HEK293 (cell line): ENCODE measurements at regions not wholly inside any gene's neighbourhood (a gene's known extent, or its start where the extent isn't known, plus 50 kb on each side); places are given as distances from the start of the nearest gene placed in this dataset.
"Not testable (repeated sequence)": the region's sequence is repeated elsewhere in the genome, so short reads cannot be mapped to it uniquely, and the experiment has no call there.

Experiments
- CTCF ChIA-PET: fragments of 350-600 bp; formaldehyde crosslinking; extraction: SDS; loops from one replicate; lab custom pipeline; 2021; ENCODE audit warnings: antibody characterized with exemption; lab: Yijun Ruan, JAX
- POLR2A ChIA-PET: fragments of 300-600 bp; formaldehyde crosslinking; extraction: SDS; loops from one replicate; lab custom pipeline; 2020; ENCODE audit warnings: antibody characterized with exemption, inconsistent platforms; lab: Yijun Ruan, JAX
- H3K27ac ChIP-seq: fragments of 200-500 bp; sonication (Bioruptor generic); 2 replicates; pipeline ENCODE4 v1.5.1; 2014; ENCODE audit warnings: low read depth, low read length, control low read depth, inconsistent platforms; ENCODE audit errors: extremely low read depth
- H3K36me3 ChIP-seq, 2 experiments: fragments of 200-500 bp in 1 of 2; sonication (Bioruptor generic) in 1 of 2; 1 replicate in 1 of 2; 2 replicates in 1 of 2; pipeline ENCODE4 v1.5.1; 2014 to 2017; ENCODE audit warnings: inconsistent platforms in 2 of 2, low read length in 2 of 2; ENCODE audit not compliant: control insufficient read depth in 2 of 2, insufficient read depth in 1 of 2
- H3K4me1 ChIP-seq: fragments of 200-500 bp; sonication (Bioruptor generic); 2 replicates; pipeline ENCODE4 v1.5.1; 2014; ENCODE audit warnings: mild to moderate bottlenecking, low read length, inconsistent platforms; ENCODE audit not compliant: control insufficient read depth, insufficient read depth
- H3K4me3 ChIP-seq: 2 replicates; pipeline ENCODE4 v1.5.1; 2011; ENCODE audit warnings: low read depth, mild to moderate bottlenecking, control low read depth, low read length, moderate library complexity
- H3K9me3 ChIP-seq: fragments of 200-500 bp; sonication (Bioruptor generic); 2 replicates; pipeline ENCODE4 v1.5.1; 2014; ENCODE audit warnings: low read depth, low read length, inconsistent platforms; ENCODE audit not compliant: control insufficient read depth, insufficient read depth
- KLF16 ChIP-seq: fragments of 450-650 bp; formaldehyde crosslinking; IDR thresholded peaks from 2 replicates; pipeline ENCODE4 v1.5.1; 2017; ENCODE audit warnings: missing biosample characterization, missing genetic modification characterization
- KLF9 ChIP-seq: fragments of 450-650 bp; formaldehyde crosslinking; IDR thresholded peaks from 2 replicates; pipeline ENCODE4 v1.5.1; 2016; ENCODE audit warnings: missing biosample characterization, missing genetic modification characterization, low read depth
- ZBTB20 ChIP-seq: fragments of 450-650 bp; formaldehyde crosslinking; IDR thresholded peaks from 2 replicates; pipeline ENCODE4 v1.5.1; 2016; ENCODE audit warnings: missing biosample characterization, missing genetic modification characterization
- ZNF114 ChIP-seq: fragments of 450-650 bp; formaldehyde crosslinking; IDR thresholded peaks from 2 replicates; pipeline ENCODE4 v1.5.0; 2017; ENCODE audit warnings: missing biosample characterization, missing genetic modification characterization
- ZNF133 ChIP-seq: fragments of 450-650 bp; formaldehyde crosslinking; IDR thresholded peaks from 2 replicates; pipeline ENCODE4 v1.5.1; 2016; ENCODE audit warnings: missing biosample characterization, missing genetic modification characterization
- ZNF140 ChIP-seq: fragments of 450-650 bp; formaldehyde crosslinking; IDR thresholded peaks from 2 replicates; pipeline ENCODE4 v1.5.1; 2016; ENCODE audit warnings: missing biosample characterization, missing genetic modification characterization
- ZNF146 ChIP-seq: fragments of 450-650 bp; formaldehyde crosslinking; IDR thresholded peaks from 2 replicates; pipeline ENCODE4 v1.5.1; 2016; ENCODE audit warnings: missing biosample characterization, missing genetic modification characterization
- ZNF157 ChIP-seq: fragments of 450-650 bp; formaldehyde crosslinking; IDR thresholded peaks from 2 replicates; pipeline ENCODE4 v1.5.1; 2016; ENCODE audit warnings: missing biosample characterization, missing genetic modification characterization
- ZNF221 ChIP-seq: fragments of 450-650 bp; formaldehyde crosslinking; IDR thresholded peaks from 2 replicates; pipeline ENCODE4 v1.5.1; 2017; ENCODE audit warnings: missing biosample characterization, missing genetic modification characterization, borderline replicate concordance
- ZNF223 ChIP-seq: fragments of 450-650 bp; formaldehyde crosslinking; IDR thresholded peaks from 2 replicates; pipeline ENCODE4 v1.5.1; 2016; ENCODE audit warnings: missing biosample characterization, missing genetic modification characterization
- ZNF354C ChIP-seq: fragments of 450-650 bp; formaldehyde crosslinking; IDR thresholded peaks from 2 replicates; pipeline ENCODE4 v1.5.1; 2016; ENCODE audit warnings: missing biosample characterization, missing genetic modification characterization, low read depth, borderline replicate concordance
- ZNF529 ChIP-seq: fragments of 450-650 bp; formaldehyde crosslinking; IDR thresholded peaks from 2 replicates; pipeline ENCODE4 v1.5.1; 2017; ENCODE audit warnings: missing genetic modification characterization, missing biosample characterization; ENCODE audit not compliant: insufficient replicate concordance
- ZSCAN5A ChIP-seq: fragments of 450-650 bp; formaldehyde crosslinking; IDR thresholded peaks from 2 replicates; pipeline ENCODE4 v1.5.1; 2016; ENCODE audit warnings: missing biosample characterization, missing genetic modification characterization
- ZXDB ChIP-seq: fragments of 450-650 bp; formaldehyde crosslinking; IDR thresholded peaks from 2 replicates; pipeline ENCODE4 v1.5.1; 2016; ENCODE audit warnings: missing biosample characterization, missing genetic modification characterization
- TF ChIP-seq, protein P1 (sequence below): fragments of 450-650 bp; formaldehyde crosslinking; IDR thresholded peaks from 2 replicates; pipeline ENCODE4 v1.5.1; 2016; ENCODE audit warnings: missing biosample characterization, missing genetic modification characterization
- TF ChIP-seq, protein P2 (sequence below): fragments of 450-650 bp; formaldehyde crosslinking; IDR thresholded peaks from 2 replicates; pipeline ENCODE4 v1.5.1; 2017; ENCODE audit warnings: missing biosample characterization, missing genetic modification characterization

DNA sequence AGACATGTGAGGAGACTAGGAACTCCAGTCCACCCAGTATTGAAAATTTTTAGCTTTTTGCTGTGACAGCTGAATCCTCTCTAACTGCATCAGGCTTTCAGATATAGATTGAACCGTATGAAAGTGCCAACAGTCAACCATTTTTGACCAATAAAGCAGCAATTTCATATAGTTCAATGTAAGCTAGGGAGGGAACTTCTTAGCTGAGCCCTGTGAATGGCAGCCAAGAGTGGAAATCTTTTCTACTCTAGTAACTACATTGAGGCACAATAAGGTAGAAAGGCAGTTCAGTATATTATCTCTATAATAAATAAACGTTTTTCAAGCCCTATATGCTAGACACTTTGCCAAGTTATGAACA, 96.3 kb upstream of the TANK start (continued):
- no peak for TF ChIP-seq ZNF529 (tag by site-specific recombination)
- TF ChIP-seq, all 188 proteins: peak for 0

DNA sequence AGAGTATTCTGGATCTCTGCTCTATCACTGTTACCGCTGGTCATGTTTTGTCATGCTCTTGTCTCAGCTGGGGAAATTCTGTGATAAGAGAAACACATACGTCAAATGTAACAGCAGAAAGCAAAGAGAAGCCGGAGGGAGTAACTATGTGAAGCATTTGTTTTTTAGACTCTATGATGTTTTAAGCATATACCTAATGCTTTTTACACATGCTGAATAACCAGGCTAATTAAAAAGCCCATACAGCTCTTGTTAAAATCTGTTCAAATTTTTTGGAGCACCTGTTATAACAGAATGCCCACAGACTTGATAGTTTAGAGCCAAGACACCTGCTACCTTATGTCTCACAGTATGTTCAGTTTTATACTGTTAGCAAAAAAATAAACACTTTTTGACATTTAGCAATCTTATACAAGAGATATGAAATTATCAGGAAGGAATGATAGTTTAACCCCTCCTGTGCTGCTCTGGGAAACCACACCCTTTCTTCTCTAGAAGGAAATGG, 92.3 kb upstream of the TANK start:
- no peaks in the 10 kb centered on the region for H3K9me3 ChIP-seq
- ChIA-PET POLR2A (no interaction called here), CTCF (interaction anchor here (0.6 to 1.5 kb wide), 3 partner anchors 10 to 1981 kb away, joined by 3 read pairs; no protein-coding TSS in a partner anchor)
- no peaks in the 10 kb centered on the region for H3K4me1 ChIP-seq
- no peaks in the 10 kb centered on the region for H3K36me3 ChIP-seq
- TF ChIP-seq ZNF133 (tag by site-specific recombination) (no peak), ZBTB20 (no peak)
- no peak overlapping the region for H3K27ac ChIP-seq
- H3K4me3 ChIP-seq, result no peak overlapping the region

DNA sequence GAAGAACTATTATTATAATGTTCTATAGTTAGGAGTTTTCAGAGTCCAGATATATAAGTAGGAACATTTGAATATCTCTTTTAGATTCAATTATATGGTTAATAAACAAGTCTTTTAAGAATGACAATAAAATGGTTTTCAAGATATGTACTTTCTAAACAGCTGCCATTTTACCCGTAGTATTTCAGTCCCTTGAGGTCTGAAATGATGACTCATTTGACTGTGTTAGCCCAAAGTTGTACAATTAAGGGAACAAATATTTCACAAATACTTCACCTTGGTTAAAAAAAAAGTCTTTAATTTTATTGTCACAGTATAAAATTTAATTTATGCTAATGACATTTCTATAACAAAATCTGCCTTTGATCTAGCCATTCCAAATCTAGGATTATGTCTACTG, 91.6 kb upstream of the TANK start:
- no peak overlapping the region for H3K4me3 ChIP-seq
- H3K9me3 ChIP-seq, result no peaks in the 10 kb centered on the region
- ChIA-PET CTCF (interaction anchor here (1.5 kb wide), 1 partner anchor 12 kb away, joined by 3 read pairs; no protein-coding TSS in a partner anchor), POLR2A (no interaction called here)
- no peaks in the 10 kb centered on the region for H3K4me1 ChIP-seq
- TF ChIP-seq, protein P1, sequence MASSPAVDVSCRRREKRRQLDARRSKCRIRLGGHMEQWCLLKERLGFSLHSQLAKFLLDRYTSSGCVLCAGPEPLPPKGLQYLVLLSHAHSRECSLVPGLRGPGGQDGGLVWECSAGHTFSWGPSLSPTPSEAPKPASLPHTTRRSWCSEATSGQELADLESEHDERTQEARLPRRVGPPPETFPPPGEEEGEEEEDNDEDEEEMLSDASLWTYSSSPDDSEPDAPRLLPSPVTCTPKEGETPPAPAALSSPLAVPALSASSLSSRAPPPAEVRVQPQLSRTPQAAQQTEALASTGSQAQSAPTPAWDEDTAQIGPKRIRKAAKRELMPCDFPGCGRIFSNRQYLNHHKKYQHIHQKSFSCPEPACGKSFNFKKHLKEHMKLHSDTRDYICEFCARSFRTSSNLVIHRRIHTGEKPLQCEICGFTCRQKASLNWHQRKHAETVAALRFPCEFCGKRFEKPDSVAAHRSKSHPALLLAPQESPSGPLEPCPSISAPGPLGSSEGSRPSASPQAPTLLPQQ, result no peak
- TF ChIP-seq ZNF221 (tag by site-specific recombination) (no peak), ZNF223 (tag by site-specific recombination) (no peak)
- TF ChIP-seq, all 188 proteins: peak for 0
- no peak overlapping the region for H3K27ac ChIP-seq
- no peaks in the 10 kb centered on the region for H3K36me3 ChIP-seq

DNA sequence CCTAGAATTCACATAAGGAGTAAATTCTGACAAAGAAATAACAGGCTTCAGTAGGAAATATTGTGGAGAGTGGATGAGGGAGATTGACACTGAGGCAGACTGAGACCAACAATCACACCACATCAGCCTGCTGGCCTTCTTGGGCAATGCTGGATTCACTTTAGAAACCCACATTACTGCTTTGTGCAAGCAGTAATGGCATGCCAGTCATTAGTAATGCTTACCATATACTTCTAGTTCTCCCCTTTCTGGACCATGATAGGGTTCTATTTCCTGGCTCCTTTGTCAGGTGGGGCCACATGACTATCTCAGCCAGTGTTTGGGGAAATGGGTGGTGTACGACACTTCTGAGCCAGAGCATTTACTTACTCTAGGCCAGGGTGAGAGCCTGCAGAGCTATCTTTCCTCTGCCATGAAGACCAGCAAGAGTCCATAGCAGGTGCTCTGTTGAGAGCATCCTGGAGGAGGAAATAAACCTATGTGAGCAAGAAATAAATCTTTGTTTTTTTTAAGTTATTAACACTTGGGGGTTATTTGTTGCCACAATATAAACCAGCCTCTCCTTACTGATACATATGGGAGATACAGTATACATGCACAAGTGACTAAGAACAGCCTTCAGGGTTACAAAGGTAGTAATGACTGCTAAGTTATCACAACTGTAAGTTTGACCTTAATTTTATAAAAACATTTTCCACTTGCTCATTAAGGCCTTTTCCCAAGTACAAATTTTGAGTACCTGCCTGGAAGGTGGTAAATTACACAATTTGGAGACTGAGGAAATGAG, 89.3 kb upstream of the TANK start:
- ChIA-PET CTCF (no interaction called here), POLR2A (no interaction called here)
- Histone ChIP-seq H3K9me3 (no peaks in the 10 kb centered on the region), H3K4me1 (no peaks in the 10 kb centered on the region), H3K36me3 (no peaks in the 10 kb centered on the region), H3K27ac (no peak overlapping the region), H3K4me3 (no peak overlapping the region)
- no peak for TF ChIP-seq ZXDB (tag by site-specific recombination)
- peak; percentile 81 for TF ChIP-seq ZNF157 (tag by site-specific recombination)

- H3K9me3 ChIP-seq, H3K4me3 ChIP-seq, POLR2A ChIA-PET, H3K4me1 ChIP-seq, H3K36me3 ChIP-seq, H3K27ac ChIP-seq: not testable (repeated sequence)
- TF ChIP-seq ZNF146, result peak; percentile 82
- CTCF ChIA-PET, result interaction anchor here (0.6 to 1.1 kb wide), 3 partner anchors 9 to 120 kb away, joined by 3 read pairs; no protein-coding TSS in a partner anchor
Observed at GRCh38 chr2:161072436-161072835, 87.8 kb upstream of the TANK start.

- ChIA-PET CTCF (interaction anchor here (1.1 kb wide), 1 partner anchor 12 kb away, joined by 4 read pairs; no protein-coding TSS in a partner anchor), POLR2A (no interaction called here)
- no peaks in the 10 kb centered on the region for H3K36me3 ChIP-seq
- no peak overlapping the region for H3K27ac ChIP-seq
- no peaks in the 10 kb centered on the region for H3K4me1 ChIP-seq
- no peaks in the 10 kb centered on the region for H3K9me3 ChIP-seq
- no peak overlapping the region for H3K4me3 ChIP-seq
- TF ChIP-seq, protein P2, sequence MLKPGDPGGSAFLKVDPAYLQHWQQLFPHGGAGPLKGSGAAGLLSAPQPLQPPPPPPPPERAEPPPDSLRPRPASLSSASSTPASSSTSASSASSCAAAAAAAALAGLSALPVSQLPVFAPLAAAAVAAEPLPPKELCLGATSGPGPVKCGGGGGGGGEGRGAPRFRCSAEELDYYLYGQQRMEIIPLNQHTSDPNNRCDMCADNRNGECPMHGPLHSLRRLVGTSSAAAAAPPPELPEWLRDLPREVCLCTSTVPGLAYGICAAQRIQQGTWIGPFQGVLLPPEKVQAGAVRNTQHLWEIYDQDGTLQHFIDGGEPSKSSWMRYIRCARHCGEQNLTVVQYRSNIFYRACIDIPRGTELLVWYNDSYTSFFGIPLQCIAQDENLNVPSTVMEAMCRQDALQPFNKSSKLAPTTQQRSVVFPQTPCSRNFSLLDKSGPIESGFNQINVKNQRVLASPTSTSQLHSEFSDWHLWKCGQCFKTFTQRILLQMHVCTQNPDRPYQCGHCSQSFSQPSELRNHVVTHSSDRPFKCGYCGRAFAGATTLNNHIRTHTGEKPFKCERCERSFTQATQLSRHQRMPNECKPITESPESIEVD (tag by site-specific recombination), result no peak
- TF ChIP-seq KLF16 (tag by site-specific recombination) (no peak), KLF9 (tag by site-specific recombination) (no peak), ZNF354C (tag by site-specific recombination) (no peak), ZSCAN5A (tag by site-specific recombination) (no peak), ZNF133 (tag by site-specific recombination) (no peak), ZNF140 (tag by site-specific recombination) (no peak), ZNF114 (tag by site-specific recombination) (no peak)
Observed at GRCh38 chr2:161075701-161076100, 84.5 kb upstream of the TANK start.
